HG02884 (cell line): ENCODE measurements at regions not wholly inside any gene's neighbourhood (a gene's known extent, or its start where the extent isn't known, plus 50 kb on each side); places are given as distances from the start of the nearest gene placed in this dataset.
"Not testable (repeated sequence)": the region's sequence is repeated elsewhere in the genome, so short reads cannot be mapped to it uniquely, and the experiment has no call there.

Source experiments
- ATAC-seq: cut with Tn5 transposase; IDR thresholded peaks from one replicate; pipeline ENCODE4 v1.9.1; 2021; ENCODE audit warnings: mild to moderate bottlenecking, moderate library complexity; ENCODE audit not compliant: unreplicated experiment

DNA sequence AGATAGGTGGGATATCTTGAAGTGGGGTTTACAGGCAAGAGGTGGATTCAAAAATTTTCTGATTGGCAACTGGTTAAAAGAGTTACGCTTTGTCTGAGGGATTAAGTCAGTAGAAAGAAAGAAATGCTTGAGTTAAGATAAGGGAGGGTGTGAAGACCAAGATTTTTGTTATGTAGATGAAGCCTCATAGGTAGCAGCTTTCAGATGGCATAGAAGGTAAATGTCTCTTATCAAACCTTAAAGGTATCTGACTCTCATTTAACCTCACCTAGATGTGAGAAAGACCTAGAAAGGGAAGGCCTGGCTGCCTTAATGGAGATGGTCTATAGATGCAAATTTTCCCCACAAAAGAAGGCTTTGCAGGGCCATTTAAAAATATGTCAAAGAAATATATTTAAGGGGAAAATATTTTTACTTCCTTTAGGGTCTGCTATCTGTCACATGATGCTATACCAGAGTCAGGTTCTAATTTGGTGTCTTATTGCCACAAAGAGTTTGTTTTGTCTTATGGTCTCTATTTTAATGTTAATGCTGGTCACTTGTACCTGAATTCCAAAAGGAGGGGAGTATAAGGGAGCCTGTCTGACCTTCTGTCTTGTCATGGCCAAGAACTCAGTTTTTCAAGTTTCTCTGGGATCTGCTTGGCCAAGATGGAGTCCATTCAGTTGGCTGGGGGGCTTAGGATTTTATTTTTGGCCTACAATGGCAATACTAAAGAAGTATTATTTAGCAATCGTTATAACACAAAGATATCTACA lies 699.1 kb upstream of the AMOT start:
- no peak for ATAC-seq

DNA sequence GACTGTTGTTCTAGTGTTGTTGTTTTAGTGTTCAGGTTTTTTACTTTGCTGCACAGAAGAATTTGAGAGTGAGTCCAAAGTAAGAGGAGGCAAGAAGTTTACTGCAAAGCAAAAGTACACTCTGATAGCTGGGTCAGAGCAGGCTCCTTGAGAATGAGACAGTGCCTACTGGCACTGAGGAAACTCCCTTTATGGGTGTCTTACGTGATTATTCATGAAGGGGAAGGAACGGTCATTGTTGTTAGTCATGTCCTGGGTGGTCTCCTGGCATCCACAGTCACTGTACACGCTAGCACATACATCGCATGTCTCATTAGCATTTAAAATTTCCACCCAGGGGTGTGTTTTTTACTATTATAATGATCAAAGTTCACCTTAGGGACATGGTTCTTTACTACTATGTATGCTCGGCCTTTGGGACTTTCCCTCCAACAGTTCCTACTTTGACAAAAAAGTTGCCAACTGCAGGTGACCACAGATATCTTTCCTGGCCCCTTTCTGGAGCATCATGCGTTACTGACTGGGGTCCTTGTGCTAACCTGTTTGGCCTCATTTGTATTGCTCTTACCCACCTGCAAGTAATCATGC lies 688.9 kb upstream of the AMOT start:
- ATAC-seq: no peak

DNA sequence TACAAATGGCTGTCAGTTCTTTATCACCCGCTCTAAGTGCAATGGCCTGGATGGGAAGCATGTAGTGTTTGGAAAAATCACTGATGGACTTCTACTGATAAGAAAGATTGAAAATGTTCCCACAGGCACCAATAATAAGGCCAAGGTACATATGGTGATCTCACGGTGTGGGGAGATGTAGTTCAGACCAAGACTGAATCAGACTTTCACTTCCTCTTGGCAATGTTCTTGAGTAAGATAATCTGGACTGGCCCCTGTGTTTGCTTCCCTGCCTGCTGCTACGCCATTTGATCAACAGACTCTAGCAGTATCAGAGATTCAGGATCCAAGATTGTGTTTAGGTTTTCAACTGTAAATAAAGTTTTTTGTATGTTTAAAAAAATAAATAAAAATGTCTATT lies 682.2 kb upstream of the AMOT start:
- peak; percentile 92 for ATAC-seq

DNA sequence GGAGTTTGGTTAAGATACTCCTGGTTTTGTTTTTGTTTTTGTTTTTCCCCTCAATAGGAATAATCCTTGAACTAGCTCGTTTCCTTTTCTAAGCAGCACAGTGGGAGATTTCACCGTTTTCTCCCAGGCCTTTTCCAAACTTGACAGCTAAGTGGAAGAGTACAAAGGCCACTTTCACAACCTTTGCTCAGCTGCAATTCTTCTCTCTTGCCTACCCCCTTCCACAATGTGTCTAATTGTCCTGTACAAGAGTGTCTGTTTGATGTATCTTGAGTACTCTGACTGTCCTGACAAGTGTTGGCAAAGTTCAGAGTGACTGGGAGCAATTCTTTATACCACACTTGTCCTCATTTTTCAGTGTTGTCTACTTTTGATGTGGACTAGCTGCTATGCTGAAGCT lies 674.3 kb upstream of the AMOT start:
- no peak for ATAC-seq

DNA sequence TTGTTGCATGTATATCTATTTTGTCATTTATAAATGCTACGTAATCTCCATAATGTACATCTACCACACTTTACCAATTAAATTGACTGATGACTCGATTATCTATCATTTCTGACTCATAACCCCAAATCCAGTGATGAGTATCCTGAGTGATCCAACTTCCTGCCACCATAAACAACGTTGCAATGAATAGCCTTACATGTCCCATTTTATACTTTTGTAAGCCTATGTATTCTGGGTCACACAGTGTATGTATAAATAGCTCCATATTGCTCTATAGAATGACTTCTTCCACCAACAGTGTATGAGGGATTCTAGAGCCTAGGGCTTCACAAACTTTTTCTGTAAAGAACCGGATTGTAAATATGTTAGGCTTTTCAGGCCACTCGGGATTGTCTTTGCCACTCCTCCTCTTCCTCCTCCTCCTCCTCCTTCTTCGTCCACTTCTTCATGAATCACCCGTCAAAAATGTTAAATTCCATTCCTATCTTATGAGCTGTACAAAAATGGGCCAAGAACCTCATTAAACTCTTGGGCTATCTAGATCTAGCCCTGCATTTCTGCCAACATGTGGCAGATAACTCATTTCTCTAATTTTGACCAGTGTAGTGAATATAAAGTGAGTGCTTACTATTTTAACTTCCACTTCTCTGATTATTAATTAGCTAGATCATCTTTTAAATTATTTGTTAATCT lies 672.2 kb upstream of the AMOT start:
- no peak for ATAC-seq

DNA sequence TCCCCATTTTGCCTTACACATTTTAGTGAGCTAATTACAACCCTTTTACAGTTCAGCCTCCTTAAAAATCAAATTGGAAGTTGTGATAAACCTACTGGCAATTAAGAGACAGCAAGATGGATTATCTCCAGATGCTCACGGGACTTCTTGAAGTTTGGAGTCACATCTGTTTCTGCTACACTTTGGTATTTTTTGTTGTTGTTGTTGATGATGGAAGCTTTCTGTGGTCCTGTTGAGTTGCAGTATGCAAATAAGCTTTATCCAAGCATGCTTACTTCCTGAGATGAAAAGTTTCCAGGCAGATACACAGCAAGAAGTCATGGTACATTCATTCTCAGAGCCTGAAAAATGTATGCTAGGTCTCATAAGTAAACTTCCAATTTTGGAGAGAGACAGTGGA lies 670.0 kb upstream of the AMOT start:
- ATAC-seq: no peak

DNA sequence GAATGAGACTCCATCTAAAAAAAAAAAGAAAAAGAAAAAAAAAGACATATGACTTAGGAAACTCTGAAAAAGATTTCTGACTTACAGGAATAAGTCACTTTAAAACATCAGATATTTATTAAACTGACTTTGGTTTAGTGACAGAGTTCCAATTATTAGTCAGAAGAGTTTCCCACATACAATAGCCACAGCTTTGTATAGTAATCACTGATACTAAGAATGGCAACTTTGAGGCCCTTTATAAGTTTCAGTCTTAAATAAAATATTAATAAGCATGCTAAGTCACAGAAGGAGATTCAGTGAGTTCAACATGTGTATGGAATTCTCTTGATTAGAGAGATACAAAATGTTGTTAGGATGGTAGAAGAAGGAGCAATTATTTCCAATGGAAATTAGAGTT lies 652.3 kb upstream of the AMOT start:
- no peak for ATAC-seq

DNA sequence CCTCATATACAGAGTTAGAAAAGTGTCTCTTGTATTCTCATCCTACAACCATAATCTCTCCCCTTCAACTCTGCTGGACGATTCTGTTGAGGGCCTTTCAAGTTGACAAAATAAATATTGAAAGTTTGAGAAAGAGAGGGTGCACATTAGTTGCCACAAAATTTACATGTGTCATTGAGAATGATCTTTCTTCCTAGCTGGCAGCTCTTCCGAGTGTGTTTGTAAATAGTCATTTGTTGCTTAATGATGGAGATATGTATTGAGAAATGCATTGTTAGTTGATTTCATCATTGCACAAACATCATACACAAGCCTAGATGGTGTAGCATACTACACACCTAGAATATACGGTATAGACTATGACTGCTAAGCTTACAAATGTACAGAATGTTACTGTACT lies 632.8 kb upstream of the AMOT start:
- ATAC-seq: no peak

DNA sequence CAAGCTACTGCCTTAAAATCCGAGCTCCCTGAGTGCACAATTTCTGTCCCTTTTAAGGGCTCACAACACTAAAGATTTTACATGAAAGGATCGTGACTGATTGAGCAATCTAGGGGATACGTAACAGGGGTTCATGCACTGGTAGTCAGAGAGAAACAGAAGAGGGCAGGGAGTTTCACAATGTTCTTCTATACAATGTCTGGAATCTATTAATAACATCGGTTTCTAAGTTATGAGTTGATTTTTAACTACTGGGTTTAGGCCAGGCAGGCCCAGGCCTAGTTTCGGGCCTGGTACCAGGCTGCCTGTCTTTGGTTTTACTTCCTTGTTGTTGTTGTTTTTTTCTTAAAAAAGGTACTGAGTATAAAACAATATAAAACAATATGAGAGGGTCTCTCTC lies 632.4 kb upstream of the AMOT start:
- not testable (repeated sequence) for ATAC-seq

DNA sequence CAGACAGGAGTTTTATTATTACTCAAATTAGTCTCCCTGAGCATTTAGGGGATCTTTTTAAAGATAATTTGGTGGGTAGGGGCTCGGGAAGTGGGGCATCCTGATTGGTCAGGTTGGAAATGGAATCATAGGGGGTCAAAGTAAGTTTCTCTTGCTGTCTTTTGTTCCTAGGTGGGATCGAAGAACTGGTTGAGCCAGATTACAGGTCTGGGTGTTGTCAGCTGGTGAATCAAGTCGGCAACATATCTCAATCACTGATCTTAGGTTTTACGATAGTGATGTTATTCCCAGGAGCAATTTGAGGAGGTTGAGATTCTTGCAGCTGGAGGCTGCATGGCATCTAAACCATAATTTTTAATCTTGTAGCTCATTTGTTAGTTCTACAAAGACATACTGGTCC lies 629.5 kb upstream of the AMOT start:
- no peak for ATAC-seq

DNA sequence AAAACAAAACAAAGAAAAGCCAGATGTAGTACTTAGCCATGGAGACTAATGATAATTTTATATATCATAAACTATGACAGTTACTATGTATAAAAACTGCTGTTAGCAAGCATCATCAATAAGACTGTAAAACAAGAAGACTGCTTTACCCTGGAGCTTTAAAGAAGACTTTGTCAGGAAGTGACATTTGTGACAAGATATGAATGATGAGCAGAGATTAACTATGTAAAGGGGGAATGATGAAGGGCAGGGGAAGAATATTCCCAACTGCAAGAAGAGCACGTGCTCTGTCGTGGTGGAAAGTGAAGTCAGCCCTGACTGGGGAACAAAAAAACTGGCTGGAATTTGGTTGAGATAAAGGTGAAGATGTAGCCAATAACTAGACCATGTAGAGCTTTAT lies 617.1 kb upstream of the AMOT start:
- no peak for ATAC-seq

DNA sequence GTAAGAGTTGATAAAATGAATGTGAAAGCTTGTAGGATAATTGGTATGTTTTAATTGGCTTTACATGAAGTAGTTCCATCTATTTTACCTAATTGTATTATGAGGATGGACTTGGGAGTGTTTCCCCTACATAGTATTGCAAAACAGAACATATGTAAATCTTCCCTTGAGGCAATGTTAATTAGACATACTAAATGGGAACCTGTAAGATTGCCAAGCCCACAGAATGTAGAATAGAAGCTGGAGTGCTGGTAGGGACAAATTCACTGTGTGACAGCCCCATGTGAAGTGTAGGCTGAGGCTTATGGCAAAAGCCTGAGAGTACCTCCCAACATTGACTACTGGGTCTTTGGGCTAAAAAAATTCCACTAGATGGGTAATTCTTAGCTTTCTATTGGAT lies 615.0 kb upstream of the AMOT start:
- ATAC-seq: no peak

DNA sequence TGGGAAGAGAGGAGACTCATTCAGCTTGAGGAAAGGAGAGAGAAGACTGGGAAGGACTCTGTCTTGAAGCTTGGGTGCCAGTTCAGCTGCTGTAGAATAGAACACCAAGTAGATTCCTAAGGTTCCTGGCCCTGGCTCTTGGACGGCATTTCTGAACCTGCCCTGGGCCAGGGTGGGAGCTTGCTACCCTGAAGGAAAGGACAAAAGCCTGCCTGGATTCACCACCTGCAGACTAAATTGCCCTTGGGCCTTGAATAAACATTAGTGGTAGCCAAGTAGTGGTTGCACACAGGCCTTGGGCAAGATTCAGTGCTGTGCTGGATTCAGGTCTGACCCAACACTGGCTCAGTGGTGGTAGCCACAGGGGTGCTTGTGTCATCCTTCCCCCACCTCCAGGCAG lies 588.4 kb upstream of the AMOT start:
- ATAC-seq: no peak

DNA sequence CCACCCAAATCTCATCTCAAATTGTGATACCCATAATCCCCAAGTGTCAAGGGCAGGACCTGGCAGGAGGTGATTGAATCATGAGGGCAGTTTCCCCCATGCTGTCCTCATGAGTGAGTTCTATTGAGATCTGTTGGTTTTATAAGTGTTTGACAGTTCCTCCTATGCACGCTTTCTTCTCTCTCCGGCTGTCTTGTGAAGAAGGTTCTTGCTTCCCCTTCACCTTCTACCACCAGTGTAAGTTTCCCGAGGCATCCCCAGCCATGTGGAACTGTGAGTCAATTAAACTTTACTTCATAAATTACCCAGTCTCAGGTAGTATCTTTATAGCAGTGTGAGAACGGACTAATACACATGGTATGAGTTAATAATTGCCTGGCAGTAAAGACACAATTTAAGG lies 581.7 kb upstream of the AMOT start:
- no peak for ATAC-seq

DNA sequence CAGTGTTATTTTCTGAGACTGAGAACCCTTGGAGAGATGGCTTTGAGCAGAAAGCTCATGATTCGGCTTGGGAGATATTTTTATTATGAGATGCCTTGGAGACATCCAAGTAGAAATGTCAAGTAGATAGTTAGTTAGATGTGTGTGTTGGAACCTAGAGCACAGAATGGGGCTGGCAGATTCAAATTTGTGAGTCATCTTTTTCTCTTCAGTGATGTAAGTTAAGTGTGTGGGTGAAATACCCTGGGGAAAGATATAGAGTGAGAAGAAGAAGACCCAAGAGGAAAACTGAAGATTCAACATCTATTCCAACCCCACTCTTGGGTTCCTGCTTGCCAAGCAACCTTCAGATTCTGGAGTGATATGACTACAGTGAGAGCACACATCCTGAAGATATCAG lies 580.8 kb upstream of the AMOT start:
- ATAC-seq: no peak

DNA sequence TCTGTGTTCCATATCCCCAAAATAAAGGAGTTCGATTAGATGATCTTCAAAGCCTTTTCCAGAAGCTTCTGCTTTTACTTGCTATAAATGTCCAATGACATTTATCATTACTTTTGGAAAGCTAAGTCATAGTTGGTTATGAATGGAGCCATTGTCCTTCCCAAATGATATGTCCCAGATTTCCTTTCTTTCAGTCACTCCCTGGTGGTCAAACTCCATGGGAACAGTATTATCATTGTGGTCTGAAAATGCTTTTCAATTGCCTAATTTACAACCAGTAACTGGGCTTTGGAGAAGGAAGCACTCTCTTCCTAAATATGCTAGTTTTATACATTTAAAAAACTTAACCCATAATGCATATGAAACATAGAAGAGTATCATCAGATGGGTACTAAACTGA lies 571.5 kb upstream of the AMOT start:
- ATAC-seq: no peak

DNA sequence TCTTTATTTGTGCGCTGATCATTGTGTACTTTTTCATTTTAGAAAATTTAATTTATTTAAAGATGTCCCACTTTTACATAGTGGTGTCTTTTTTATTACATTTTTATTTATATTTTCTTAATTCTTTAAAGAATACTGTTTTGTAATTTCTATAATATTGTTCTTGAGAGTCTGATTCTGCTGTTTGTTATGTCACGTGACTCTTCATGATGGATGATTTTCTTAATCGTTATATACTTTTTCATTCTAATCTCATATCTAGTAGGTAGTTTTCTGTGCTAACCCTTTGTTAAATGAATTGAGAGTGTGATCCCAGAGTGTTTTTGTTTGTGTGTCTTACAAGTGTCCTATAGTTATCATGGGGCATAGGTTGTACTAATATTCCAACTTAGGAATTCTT lies 568.2 kb upstream of the AMOT start:
- ATAC-seq: no peak

DNA sequence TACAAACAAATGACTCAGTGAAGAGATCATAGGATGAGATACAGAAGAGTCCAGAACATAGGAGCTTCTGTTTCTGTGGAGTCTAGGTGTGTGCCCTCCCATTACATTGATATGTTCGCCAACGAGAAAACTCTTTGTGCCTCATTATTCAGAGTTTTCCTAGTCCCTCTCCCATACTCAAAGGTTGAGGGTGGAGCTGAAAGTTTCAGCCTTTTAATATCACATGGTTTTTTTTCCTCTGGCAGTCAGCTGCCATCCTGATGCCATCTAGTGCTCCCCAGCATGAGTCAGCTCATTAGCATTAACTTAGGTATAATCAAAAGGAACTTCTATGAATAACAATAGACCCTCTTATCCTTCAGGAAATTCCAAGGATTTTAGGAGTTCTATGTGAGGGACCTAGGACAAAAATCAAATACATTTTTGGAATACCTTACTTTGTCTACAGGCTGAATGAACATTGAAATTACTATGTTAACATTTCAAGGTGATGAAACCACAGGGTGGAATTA lies 559.6 kb upstream of the AMOT start:
- ATAC-seq: no peak

DNA sequence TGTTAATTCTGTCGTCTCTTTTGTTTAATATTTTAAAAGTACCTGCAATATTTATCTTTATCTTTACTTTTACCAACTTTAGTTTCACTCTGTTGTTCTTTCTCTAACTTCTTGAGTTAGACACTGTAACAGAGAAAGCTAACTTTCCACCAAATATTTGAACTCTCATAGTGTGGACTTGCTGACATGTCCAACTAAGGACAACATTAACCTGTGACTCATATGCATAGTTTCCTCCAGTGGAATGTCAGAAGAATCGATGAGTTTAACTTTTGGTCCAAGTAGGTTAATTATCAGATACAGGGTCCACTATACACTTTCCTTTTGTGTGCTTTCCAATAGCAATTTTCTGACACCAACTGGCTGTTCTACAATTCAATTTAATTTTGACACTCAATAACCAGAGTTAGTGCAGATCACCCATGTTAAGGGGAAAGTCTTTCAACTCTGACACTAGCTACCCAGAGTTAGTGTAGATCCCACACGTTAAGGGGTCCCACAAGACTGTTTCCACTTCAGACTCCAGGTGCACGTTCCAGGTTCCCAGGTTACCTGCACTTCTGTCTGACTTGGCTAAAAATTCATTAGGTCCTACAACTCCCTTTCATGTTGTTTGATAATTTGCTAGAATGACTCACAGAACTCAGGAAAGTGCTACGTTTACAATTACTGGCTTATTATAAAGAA lies 559.0 kb upstream of the AMOT start:
- no peak for ATAC-seq

DNA sequence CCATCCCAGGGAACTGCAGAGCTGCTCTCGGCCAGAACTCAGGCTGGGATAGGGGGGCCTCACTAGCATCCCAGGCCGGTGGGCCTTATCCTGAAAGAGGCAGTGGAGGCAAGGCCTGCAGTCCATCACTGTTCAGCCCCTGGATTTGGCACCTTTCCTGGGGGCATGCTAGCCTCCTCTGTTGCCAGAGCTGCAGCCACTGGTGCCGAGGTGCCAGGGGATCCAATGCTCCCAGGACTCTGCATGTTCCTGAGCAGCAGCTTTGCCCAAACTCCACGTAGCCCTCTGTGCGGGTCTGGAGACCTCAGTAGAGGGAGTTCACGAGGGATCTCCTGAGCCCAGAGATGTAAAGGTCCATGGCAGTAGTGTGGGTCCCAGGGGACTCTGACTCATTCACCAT lies 551.7 kb upstream of the AMOT start:
- no peak for ATAC-seq

DNA sequence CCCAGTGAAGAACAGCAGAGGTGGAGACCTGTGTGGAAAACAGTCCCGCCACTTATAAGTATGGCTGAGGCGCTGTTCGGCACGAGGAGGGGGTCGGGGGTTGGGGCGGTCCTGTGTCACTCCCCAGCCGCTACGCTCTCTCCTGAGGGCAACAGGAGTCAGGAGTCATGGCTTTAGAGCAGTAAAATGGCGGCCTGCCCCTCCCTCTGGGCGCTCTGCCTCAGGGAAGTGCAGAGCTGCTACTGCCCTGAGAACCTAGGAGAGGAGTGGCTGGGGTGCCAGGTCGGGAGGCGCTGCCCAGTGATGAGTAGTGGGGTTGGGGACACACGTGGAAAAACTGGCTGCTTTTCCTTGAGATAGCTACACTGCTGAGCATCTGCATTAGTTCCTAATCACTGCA lies 551.2 kb upstream of the AMOT start:
- no peak for ATAC-seq

DNA sequence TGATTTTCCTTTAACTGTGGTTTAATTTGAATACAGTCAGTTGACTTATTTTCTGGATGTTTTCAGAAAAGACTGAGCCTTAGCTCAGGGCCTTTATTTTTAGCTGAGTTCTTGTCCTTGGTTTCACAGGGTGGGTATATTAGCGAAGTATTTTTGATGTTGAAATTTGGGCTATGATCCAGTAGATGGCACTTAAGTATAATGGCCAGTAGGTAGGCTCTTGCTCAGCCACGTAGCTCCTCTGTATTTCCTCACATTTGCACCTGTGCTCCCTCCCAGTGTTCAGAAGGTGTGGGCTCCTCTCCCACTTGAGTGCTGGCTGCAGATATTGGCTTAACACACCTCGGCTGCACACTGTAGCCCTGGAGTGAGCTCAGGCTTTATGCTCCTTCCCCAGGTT lies 549.9 kb upstream of the AMOT start:
- no peak for ATAC-seq
